BJ (cell line): ENCODE measurements at regions not wholly inside any gene's neighbourhood (a gene's known extent, or its start where the extent isn't known, plus 50 kb on each side); places are given as distances from the start of the nearest gene placed in this dataset.
"Not testable (repeated sequence)": the region's sequence is repeated elsewhere in the genome, so short reads cannot be mapped to it uniquely, and the experiment has no call there.

Experiments
- CTCF ChIA-PET: fragments of 350-600 bp; formaldehyde crosslinking; extraction: SDS; loops from one replicate; lab custom pipeline; 2021; ENCODE audit warnings: antibody characterized with exemption, inconsistent platforms; lab: Yijun Ruan, JAX
- POLR2A ChIA-PET: fragments of 300-600 bp; sonication (Branson Sonifier 250); formaldehyde crosslinking; extraction: SDS; loops from one replicate; lab custom pipeline; 2021; ENCODE audit warnings: antibody characterized with exemption; lab: Charles Lee
- DNase-seq: peaks from one replicate; pipeline ENCODE4 v3.0.0-alpha.2; 2011; ENCODE audit warnings: low read depth
- H3K27me3 ChIP-seq: 2 replicates; pipeline ENCODE4 v1.6.0; 2011; ENCODE audit warnings: low read length; ENCODE audit not compliant: control insufficient read depth, insufficient read depth
- H3K36me3 ChIP-seq: 2 replicates; pipeline ENCODE4 v1.5.1; 2011; ENCODE audit warnings: low read length; ENCODE audit not compliant: control insufficient read depth, insufficient read depth
- H3K4me3 ChIP-seq: 2 replicates; pipeline ENCODE4 v1.5.1; 2011; ENCODE audit warnings: low read depth, mild to moderate bottlenecking, control low read depth, low read length
- TF ChIP-seq, protein P1 (sequence below): IDR thresholded peaks from 2 replicates; pipeline ENCODE4 v1.5.1; 2011; ENCODE audit warnings: low read depth, mild to moderate bottlenecking, control low read depth, inconsistent platforms, low read length, moderate library complexity; ENCODE audit not compliant: insufficient read depth

DNA sequence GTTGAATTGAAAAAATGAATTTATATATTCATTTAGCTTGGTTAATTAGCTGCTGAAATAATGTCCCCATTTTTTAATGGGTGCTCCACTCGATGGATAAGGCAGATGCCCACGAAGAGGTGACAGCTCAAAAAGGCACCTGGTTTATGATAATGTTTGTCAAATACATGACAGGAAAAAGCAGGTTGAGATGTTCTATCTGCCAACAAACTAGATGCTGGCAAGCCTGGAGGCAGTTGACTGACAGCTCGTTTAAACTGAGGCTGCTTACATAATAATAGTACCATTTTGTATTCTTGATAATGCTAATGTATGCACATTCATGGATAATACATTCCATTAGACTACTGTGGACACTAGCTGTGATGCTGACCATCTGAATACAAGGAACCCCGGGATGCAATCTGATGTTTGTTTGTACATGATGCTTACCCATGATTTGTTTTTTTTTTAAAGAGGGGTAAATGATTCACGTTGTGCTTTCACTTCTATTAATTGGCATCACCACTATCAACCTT, 69.0 kb upstream of the GPR158 start:
- Histone ChIP-seq H3K36me3 (no peaks in the 10 kb centered on the region), H3K4me3 (no peak overlapping the region), H3K27me3 (peaks cover 4% of the 10 kb centered on the region; the same call in 1 of the 2 replicates)
- TF ChIP-seq, protein P1, sequence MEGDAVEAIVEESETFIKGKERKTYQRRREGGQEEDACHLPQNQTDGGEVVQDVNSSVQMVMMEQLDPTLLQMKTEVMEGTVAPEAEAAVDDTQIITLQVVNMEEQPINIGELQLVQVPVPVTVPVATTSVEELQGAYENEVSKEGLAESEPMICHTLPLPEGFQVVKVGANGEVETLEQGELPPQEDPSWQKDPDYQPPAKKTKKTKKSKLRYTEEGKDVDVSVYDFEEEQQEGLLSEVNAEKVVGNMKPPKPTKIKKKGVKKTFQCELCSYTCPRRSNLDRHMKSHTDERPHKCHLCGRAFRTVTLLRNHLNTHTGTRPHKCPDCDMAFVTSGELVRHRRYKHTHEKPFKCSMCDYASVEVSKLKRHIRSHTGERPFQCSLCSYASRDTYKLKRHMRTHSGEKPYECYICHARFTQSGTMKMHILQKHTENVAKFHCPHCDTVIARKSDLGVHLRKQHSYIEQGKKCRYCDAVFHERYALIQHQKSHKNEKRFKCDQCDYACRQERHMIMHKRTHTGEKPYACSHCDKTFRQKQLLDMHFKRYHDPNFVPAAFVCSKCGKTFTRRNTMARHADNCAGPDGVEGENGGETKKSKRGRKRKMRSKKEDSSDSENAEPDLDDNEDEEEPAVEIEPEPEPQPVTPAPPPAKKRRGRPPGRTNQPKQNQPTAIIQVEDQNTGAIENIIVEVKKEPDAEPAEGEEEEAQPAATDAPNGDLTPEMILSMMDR: no peak
- ChIA-PET POLR2A (no interaction called here), CTCF (interaction anchor here (1.2 kb wide), 1 partner anchor 25 kb away, joined by 3 read pairs; no protein-coding TSS in a partner anchor)
- no peak for DNase-seq

DNA sequence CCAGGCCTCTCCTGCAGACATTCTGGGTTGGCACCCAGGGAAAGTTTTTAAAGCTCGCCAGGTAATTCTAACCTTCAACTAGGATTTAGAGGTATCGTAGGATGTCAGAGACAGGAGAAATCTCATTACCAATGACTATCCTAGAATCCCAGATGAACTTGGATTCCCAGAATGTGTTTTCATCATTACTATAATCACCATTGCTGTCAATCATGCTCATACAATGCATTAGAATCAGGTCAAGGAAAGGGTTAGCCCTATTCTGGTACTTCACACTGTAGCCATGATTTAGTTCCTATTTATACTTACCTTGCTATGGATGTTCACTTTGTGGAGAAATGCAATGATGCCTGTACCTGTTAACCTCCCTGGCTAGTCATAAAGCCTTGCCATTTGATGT, 67.0 kb upstream of the GPR158 start:
- 0 out of 2 replicates have a peak, but pooled peaks cover 2% of the 10 kb centered on the region for H3K27me3 ChIP-seq
- no peak for DNase-seq
- ChIA-PET CTCF (no interaction called here), POLR2A (no interaction called here)
- TF ChIP-seq, protein P1: no peak
- H3K4me3 ChIP-seq: no peak overlapping the region
- H3K36me3 ChIP-seq: no peaks in the 10 kb centered on the region

DNA sequence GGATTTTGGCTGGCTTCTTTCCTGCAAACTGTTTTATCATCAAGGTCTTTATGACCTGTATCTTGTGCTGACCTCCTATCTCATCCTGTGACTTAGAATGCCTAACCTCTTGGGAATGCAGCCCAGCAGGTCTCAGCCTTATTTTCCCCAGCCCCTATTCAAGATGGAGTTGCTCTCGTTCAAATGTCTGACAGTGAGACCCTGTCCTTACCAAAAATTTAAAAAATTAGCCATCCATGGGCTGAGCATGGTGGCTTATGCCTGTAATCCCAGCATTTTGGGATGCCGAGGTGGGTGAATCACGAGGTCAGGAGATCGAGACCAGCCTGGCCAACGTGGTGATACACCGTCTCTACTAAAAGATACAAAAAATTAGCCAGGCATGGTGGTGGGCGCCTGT, 64.9 kb upstream of the GPR158 start:
- POLR2A ChIA-PET, H3K4me3 ChIP-seq: not testable (repeated sequence)
- CTCF ChIA-PET: interaction anchor here (1.0 kb wide), 1 partner anchor 117 kb away, joined by 3 read pairs; no protein-coding TSS in a partner anchor

DNA sequence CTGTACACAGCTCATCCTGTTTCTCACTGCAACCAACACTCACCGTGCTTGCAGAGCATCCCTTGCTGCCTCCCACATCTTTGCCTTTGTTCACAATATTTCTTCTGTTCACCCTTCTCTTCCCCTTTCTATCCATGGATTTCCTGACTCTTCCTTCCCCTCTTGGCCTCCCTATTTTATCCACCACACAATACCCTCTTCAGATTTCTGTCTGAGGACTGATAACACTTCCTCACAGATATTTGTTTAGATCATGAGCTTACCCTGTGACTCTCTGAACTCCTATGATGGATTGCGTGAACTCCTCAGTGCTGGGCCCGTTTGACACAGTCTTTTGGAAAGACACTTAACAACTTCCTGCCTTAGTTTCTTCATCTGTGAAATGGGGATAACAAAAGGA, 62.8 kb upstream of the GPR158 start:
- Histone ChIP-seq H3K4me3 (no peak overlapping the region), H3K27me3 (0 out of 2 replicates have a peak, but pooled peaks cover 2% of the 10 kb centered on the region), H3K36me3 (no peaks in the 10 kb centered on the region)
- TF ChIP-seq, protein P1: no peak
- POLR2A ChIA-PET: no interaction called here
- no peak for DNase-seq
- CTCF ChIA-PET: interaction anchor here (0.8 to 3.6 kb wide), 9 partner anchors 9 to 330 kb away, joined by 3 to 22 read pairs (median 6); no protein-coding TSS in a partner anchor

More for the DNA sequence above, 64.9 kb upstream of the GPR158 start:
- not testable (repeated sequence) for DNase-seq, H3K27me3 ChIP-seq, H3K36me3 ChIP-seq

DNA sequence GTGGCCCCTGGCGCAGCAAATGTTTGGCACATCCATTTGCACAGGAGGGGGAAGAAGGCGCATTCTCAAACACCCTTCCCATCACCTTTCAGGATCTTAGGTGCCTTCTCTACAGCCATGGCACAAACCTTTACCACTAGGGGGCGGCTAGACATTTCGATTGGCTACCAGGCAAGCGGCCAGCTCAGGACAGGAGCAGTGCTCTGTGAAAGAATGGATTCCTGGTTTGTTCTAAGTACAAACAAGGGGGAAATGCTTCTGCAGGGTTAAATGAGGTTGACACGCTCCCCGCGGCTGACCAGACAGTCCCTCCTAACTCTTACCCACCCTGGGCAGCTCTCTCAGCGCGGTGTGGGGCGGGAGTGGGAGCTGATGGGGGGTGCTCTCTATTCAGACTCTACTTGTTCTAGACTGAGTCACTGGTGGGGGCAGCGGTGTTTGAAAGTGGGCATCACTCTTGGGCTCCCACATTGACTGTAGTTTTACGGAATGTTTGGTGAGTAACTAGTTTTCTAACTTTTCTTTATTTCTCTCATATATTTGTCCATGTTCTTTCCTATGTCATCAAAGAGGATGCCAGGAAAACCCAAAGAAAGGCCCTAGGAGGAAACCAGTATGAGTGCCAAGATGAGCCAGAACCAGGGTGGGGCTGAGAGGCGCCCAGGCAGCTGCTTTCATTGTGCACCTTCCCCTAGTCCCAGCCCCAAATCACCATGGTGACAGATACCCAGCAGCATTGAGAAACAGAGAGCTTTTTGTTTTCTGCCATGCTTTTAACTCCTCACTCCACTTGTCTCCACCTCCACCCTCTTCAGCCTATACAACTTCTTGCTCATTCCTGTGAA, 61.4 kb upstream of the GPR158 start:
- ChIA-PET CTCF (interaction anchor here (0.6 to 3.6 kb wide), 32 partner anchors 9 to 478 kb away, joined by 3 to 30 read pairs (median 4); no protein-coding TSS in a partner anchor), POLR2A (no interaction called here)
- Histone ChIP-seq H3K4me3 (no peak overlapping the region), H3K36me3 (no peaks in the 10 kb centered on the region), H3K27me3 (no peaks in the 10 kb centered on the region)
- TF ChIP-seq, protein P1: peak; percentile 88
- no peak for DNase-seq
